Thoracic aorta (tissue), 2 donors: ENCODE measurements at regions not wholly inside any gene's neighbourhood (a gene's known extent, or its start where the extent isn't known, plus 50 kb on each side); places are given as distances from the start of the nearest gene placed in this dataset.

Experiments
- ATAC-seq: fragments of 150-250 bp; one replicate; pipeline ENCODE4 v1.8.0; 2017; ENCODE audit warnings: low read depth; ENCODE audit not compliant: insufficient number of reproducible peaks, low FRiP score
- DNase-seq: peaks from one replicate; pipeline ENCODE4 v3.0.0-alpha.2; 2020; ENCODE audit warnings: low spot score
- H3K27ac ChIP-seq, 2 donors: fragments of 200-600 bp; sonication (generic); 1 replicate in 1 of 2; 2 replicates in 1 of 2; pipeline ENCODE4 v1.5.1; 2016; ENCODE audit warnings: mild to moderate bottlenecking in 2 of 2, moderate library complexity in 2 of 2
- H3K27me3 ChIP-seq: fragments of 200-600 bp; sonication (generic); replicated peaks from 2 replicates; pipeline ENCODE4 v1.6.0; 2016; ENCODE audit warnings: mild to moderate bottlenecking; ENCODE audit not compliant: insufficient read depth
- H3K36me3 ChIP-seq: fragments of 200-600 bp; sonication (generic); one replicate; pipeline ENCODE4 v1.5.1; 2016
- H3K4me1 ChIP-seq, 2 donors: fragments of 200-600 bp; sonication (generic); 1 replicate in 1 of 2; 2 replicates in 1 of 2; pipeline versions ENCODE4 v1.5.1 to v1.6.0; 2016; ENCODE audit warnings: low read depth in 2 of 2, mild to moderate bottlenecking in 1 of 2; ENCODE audit not compliant: control insufficient read depth in 1 of 2
- H3K4me3 ChIP-seq: fragments of 200-600 bp; sonication (generic); 2 replicates; pipeline ENCODE4 v1.5.1; 2016; ENCODE audit warnings: mild to moderate bottlenecking
- H3K9me3 ChIP-seq: fragments of 200-600 bp; sonication (generic); 2 replicates; pipeline ENCODE4 v1.5.1; 2016
- CTCF ChIP-seq: fragments of 200-600 bp; sonication (generic); IDR thresholded peaks from one replicate; pipeline ENCODE4 v1.5.1; 2019; ENCODE audit warnings: antibody characterized with exemption

- no peak for TF ChIP-seq CTCF
- Histone ChIP-seq H3K4me3 (no peak overlapping the region), H3K27ac (no peak overlapping the region), H3K27me3 (no peaks in the 10 kb centered on the region), H3K9me3 (no peaks in the 10 kb centered on the region), H3K36me3 (no peaks in the 10 kb centered on the region), H3K4me1 (peaks cover 2 to 5% of the 10 kb centered on the region in 2 donors)
- DNase-seq (no peak), ATAC-seq (no peak)
These were observed 361.2 kb upstream of the TARS1 start for GRCh38 chr5:33079548-33079947.

- ATAC-seq = no peak
- Histone ChIP-seq H3K27ac (no peak overlapping the region), H3K4me1 (no peaks in the 10 kb centered on the region), H3K27me3 (no peaks in the 10 kb centered on the region), H3K36me3 (no peaks in the 10 kb centered on the region), H3K4me3 (no peak overlapping the region), H3K9me3 (no peaks in the 10 kb centered on the region)
- TF ChIP-seq CTCF = no peak
- no peak for DNase-seq
These were observed 360.5 kb upstream of the TARS1 start for GRCh38 chr5:33080287-33080686.

GRCh38 chr5:33088176-33088575, 352.6 kb upstream of the TARS1 start:
- H3K27ac ChIP-seq = no peak overlapping the region
- H3K9me3 ChIP-seq = no peaks in the 10 kb centered on the region
- H3K4me1 ChIP-seq = peaks cover 0 to 10% of the 10 kb centered on the region in 2 donors
- no peak overlapping the region for H3K4me3 ChIP-seq
- TF ChIP-seq CTCF = no peak
- ATAC-seq (no peak), DNase-seq (no peak)
- H3K36me3 ChIP-seq = no peaks in the 10 kb centered on the region
- no peaks in the 10 kb centered on the region for H3K27me3 ChIP-seq

- Histone ChIP-seq H3K27ac (no peak overlapping the region), H3K4me3 (no peak overlapping the region), H3K4me1 (peaks cover 0 to 10% of the 10 kb centered on the region in 2 donors), H3K36me3 (no peaks in the 10 kb centered on the region), H3K9me3 (no peaks in the 10 kb centered on the region), H3K27me3 (no peaks in the 10 kb centered on the region)
- ATAC-seq (no peak), DNase-seq (no peak)
- TF ChIP-seq CTCF = no peak
These were observed 349.0 kb upstream of the TARS1 start for GRCh38 chr5:33091571-33092363.

- DNase-seq (no peak), ATAC-seq (no peak)
- peaks cover 0 to 10% of the 10 kb centered on the region in 2 donors for H3K4me1 ChIP-seq
- no peaks in the 10 kb centered on the region for H3K9me3 ChIP-seq
- no peaks in the 10 kb centered on the region for H3K36me3 ChIP-seq
- no peak overlapping the region for H3K27ac ChIP-seq
- no peak overlapping the region for H3K4me3 ChIP-seq
- no peak for TF ChIP-seq CTCF
- no peaks in the 10 kb centered on the region for H3K27me3 ChIP-seq
These were observed 348.0 kb upstream of the TARS1 start for GRCh38 chr5:33092719-33093118.
